ENCODE measurements at regions not wholly inside any gene's neighbourhood (a gene's known extent, or its start where the extent isn't known, plus 50 kb on each side); places are given as distances from the start of the nearest gene placed in this dataset.

GRCh38 chr20:58058421-58059259, 169.8 kb downstream of the ANKRD60 start:
- in situ Hi-C loops (cut with HindIII; ENCODE audit: low pct_unique_long_range_greater_than_20kb, low sequenced_read_pairs), result no loop called here
- no peak for DNase-seq (ENCODE audit: low read depth, low spot score)

GRCh38 chr20:58056921-58057686, 171.3 kb downstream of the ANKRD60 start:
- in situ Hi-C loops (cut with HindIII; ENCODE audit: low pct_unique_long_range_greater_than_20kb, low sequenced_read_pairs), result no loop called here
- DNase-seq (ENCODE audit: low read depth, low spot score), result no peak

- DNase-seq (ENCODE audit: low read depth, low spot score), result no peak
- in situ Hi-C loops (cut with HindIII; ENCODE audit: low pct_unique_long_range_greater_than_20kb, low sequenced_read_pairs), result no loop called here
Observed at GRCh38 chr20:58056021-58056591, 172.3 kb downstream of the ANKRD60 start.

GRCh38 chr20:58054780-58055373, 173.6 kb downstream of the ANKRD60 start:
- in situ Hi-C loops (cut with HindIII; ENCODE audit: low pct_unique_long_range_greater_than_20kb, low sequenced_read_pairs), result no loop called here
- DNase-seq (ENCODE audit: low read depth, low spot score), result no peak

- in situ Hi-C loops (cut with HindIII; ENCODE audit: low pct_unique_long_range_greater_than_20kb, low sequenced_read_pairs), result no loop called here
- DNase-seq (ENCODE audit: low read depth, low spot score), result no peak
Observed at GRCh38 chr20:58054082-58054779, 174.2 kb downstream of the ANKRD60 start.

- in situ Hi-C loops (cut with HindIII; ENCODE audit: low pct_unique_long_range_greater_than_20kb, low sequenced_read_pairs), result no loop called here
- no peak for DNase-seq (ENCODE audit: low read depth, low spot score)
Observed at GRCh38 chr20:58053391-58054055, 174.9 kb downstream of the ANKRD60 start.

GRCh38 chr20:58051367-58051766, 177.1 kb downstream of the ANKRD60 start:
- no peak for DNase-seq (ENCODE audit: low read depth, low spot score)
- in situ Hi-C loops (cut with HindIII; ENCODE audit: low pct_unique_long_range_greater_than_20kb, low sequenced_read_pairs), result no loop called here

GRCh38 chr20:58048096-58048702, 180.3 kb downstream of the ANKRD60 start:
- peak; percentile 37 for DNase-seq (ENCODE audit: low read depth, low spot score)
- in situ Hi-C loops (cut with HindIII; ENCODE audit: low pct_unique_long_range_greater_than_20kb, low sequenced_read_pairs), result no loop called here

- no peak for DNase-seq (ENCODE audit: low read depth, low spot score)
- in situ Hi-C loops (cut with HindIII; ENCODE audit: low pct_unique_long_range_greater_than_20kb, low sequenced_read_pairs), result no loop called here
Observed at GRCh38 chr20:58046311-58046710, 182.1 kb downstream of the ANKRD60 start.

- in situ Hi-C loops (cut with HindIII; ENCODE audit: low pct_unique_long_range_greater_than_20kb, low sequenced_read_pairs), result no loop called here
- no peak for DNase-seq (ENCODE audit: low read depth, low spot score)
Observed at GRCh38 chr20:58045579-58045978, 182.9 kb downstream of the ANKRD60 start.

GRCh38 chr20:58044931-58045555, 183.4 kb downstream of the ANKRD60 start:
- DNase-seq (ENCODE audit: low read depth, low spot score), result no peak
- in situ Hi-C loops (cut with HindIII; ENCODE audit: low pct_unique_long_range_greater_than_20kb, low sequenced_read_pairs), result no loop called here

- DNase-seq (ENCODE audit: low read depth, low spot score), result no peak
- in situ Hi-C loops (cut with HindIII; ENCODE audit: low pct_unique_long_range_greater_than_20kb, low sequenced_read_pairs), result no loop called here
Observed at GRCh38 chr20:58044286-58044685, 184.2 kb downstream of the ANKRD60 start.

GRCh38 chr20:58043236-58044140, 185.0 kb downstream of the ANKRD60 start:
- in situ Hi-C loops (cut with HindIII; ENCODE audit: low pct_unique_long_range_greater_than_20kb, low sequenced_read_pairs), result no loop called here

GRCh38 chr20:58042591-58042990, 185.9 kb downstream of the ANKRD60 start:
- DNase-seq (ENCODE audit: low read depth, low spot score), result no peak
- in situ Hi-C loops (cut with HindIII; ENCODE audit: low pct_unique_long_range_greater_than_20kb, low sequenced_read_pairs), result no loop called here

More at GRCh38 chr20:58043236-58044140, 185.0 kb downstream of the ANKRD60 start:
- DNase-seq (ENCODE audit: low read depth, low spot score), result no peak

- in situ Hi-C loops (cut with HindIII; ENCODE audit: low pct_unique_long_range_greater_than_20kb, low sequenced_read_pairs), result no loop called here
- no peak for DNase-seq (ENCODE audit: low read depth, low spot score)
Observed at GRCh38 chr20:58040447-58041290, 187.8 kb downstream of the ANKRD60 start.
